ENCODE measurements at regions not wholly inside any gene's neighbourhood (a gene's known extent, or its start where the extent isn't known, plus 50 kb on each side); places are given as distances from the start of the nearest gene placed in this dataset.

DNA sequence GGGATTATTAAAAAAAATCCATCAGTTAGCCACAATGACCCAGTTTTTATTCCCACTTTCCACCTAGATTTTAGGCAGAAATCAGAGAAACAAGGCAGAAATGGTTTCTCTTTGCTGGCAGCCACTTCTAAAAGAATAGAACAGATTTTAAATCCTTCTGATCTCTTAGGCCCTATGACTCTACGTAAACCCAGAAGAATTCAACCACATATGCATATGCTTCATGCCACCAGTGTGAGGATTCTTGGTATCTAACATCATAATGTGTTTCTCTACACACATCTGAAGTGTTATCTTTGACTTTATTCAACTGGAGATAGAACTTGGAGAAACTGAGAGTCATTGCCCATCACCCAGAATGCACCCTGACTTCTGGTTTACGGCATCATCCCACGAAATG is 128.7 kb upstream of the TANK start:
- TF ChIP-seq, protein P1, sequence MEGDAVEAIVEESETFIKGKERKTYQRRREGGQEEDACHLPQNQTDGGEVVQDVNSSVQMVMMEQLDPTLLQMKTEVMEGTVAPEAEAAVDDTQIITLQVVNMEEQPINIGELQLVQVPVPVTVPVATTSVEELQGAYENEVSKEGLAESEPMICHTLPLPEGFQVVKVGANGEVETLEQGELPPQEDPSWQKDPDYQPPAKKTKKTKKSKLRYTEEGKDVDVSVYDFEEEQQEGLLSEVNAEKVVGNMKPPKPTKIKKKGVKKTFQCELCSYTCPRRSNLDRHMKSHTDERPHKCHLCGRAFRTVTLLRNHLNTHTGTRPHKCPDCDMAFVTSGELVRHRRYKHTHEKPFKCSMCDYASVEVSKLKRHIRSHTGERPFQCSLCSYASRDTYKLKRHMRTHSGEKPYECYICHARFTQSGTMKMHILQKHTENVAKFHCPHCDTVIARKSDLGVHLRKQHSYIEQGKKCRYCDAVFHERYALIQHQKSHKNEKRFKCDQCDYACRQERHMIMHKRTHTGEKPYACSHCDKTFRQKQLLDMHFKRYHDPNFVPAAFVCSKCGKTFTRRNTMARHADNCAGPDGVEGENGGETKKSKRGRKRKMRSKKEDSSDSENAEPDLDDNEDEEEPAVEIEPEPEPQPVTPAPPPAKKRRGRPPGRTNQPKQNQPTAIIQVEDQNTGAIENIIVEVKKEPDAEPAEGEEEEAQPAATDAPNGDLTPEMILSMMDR (IDR thresholded peaks at IDR 0.05) = no peak
- no peak for TF ChIP-seq EZH2 (IDR thresholded peaks at IDR 0.05; ENCODE audit: borderline replicate concordance, insufficient read depth, low read depth, low read length, poor library complexity, severe bottlenecking)

All from B cell (primary cell).